GM23338 (cell line): ENCODE measurements at regions not wholly inside any gene's neighbourhood (a gene's known extent, or its start where the extent isn't known, plus 50 kb on each side); places are given as distances from the start of the nearest gene placed in this dataset.

Source experiments
- CTCF ChIP-seq, 2 experiments: fragments of 200-600 bp in 1 of 2; sonication (generic) in 1 of 2; conservative IDR thresholded peaks; 2 replicates each; pipeline versions ENCODE4 v1.5.1 to v1.6.1; 2016 to 2017; ENCODE audit warnings: antibody characterized with exemption in 2 of 2, low read depth in 2 of 2, mild to moderate bottlenecking in 2 of 2, moderate library complexity in 1 of 2
- POLR2AphosphoS5 ChIP-seq: IDR thresholded peaks from 2 replicates; pipeline ENCODE4 v1.6.1; 2016; ENCODE audit warnings: antibody characterized with exemption, low read depth
- REST ChIP-seq: IDR thresholded peaks from one replicate; pipeline ENCODE4 v1.6.1; 2018; ENCODE audit warnings: antibody characterized with exemption; ENCODE audit not compliant: unreplicated experiment
- STAT1 ChIP-seq: IDR thresholded peaks from one replicate; pipeline ENCODE4 v1.6.1; 2016; ENCODE audit warnings: antibody characterized with exemption; ENCODE audit not compliant: unreplicated experiment
- ZNF331 ChIP-seq: fragments of 250-450 bp; sonication (Bioruptor Pico); IDR thresholded peaks from 2 replicates; pipeline ENCODE4 v1.5.0; 2020; ENCODE audit warnings: low read depth, mild to moderate bottlenecking, moderate library complexity
- ZNF462 ChIP-seq: fragments of 250-450 bp; sonication (Bioruptor Pico); IDR thresholded peaks from 2 replicates; pipeline ENCODE4 v1.5.0; 2020; ENCODE audit warnings: mild to moderate bottlenecking, moderate library complexity

GRCh38 chr7:130886438-130887135 is 152.6 kb upstream of the KLF14 start (continued):
- no peak for TF ChIP-seq ZNF462
- TF ChIP-seq POLR2AphosphoS5, result no peak
- TF ChIP-seq REST, result no peak
- TF ChIP-seq CTCF (conservative IDR thresholded peaks at IDR 0.05; ENCODE audit: low read depth in 2 of 2), result no peak
- no peak for TF ChIP-seq ZNF331 (CRISPR knock-in tag)
- TF ChIP-seq STAT1, result no peak
